ENCODE measurements at regions not wholly inside any gene's neighbourhood (a gene's known extent, or its start where the extent isn't known, plus 50 kb on each side); places are given as distances from the start of the nearest gene placed in this dataset.
A peak's percentile ranks its signal among the peaks of the same experiment; 100 is the strongest.

- WGBS (ENCODE audit: insufficient coverage, insufficient replicate concordance, low lambda C conversion rate, missing lambda C conversion rate), result under 1% methylated on average over 7 of the region's 7 CpGs
- in situ Hi-C loops (cut with MboI), result no loop called here
- Histone ChIP-seq H3K79me2 (ENCODE audit: control insufficient read depth, insufficient read depth, low read length) (no peaks in the 10 kb centered on the region), H3K9ac (ENCODE audit: control insufficient read depth, insufficient read depth, low read length) (no peak overlapping the region), H3K9me3 (replicated peaks; ENCODE audit: control insufficient read depth, insufficient read depth, low read length) (no peaks in the 10 kb centered on the region), H3K36me3 (ENCODE audit: control insufficient read depth in 2 of 2, insufficient read depth in 2 of 2, low read length in 1 of 2) (no peaks in the 10 kb centered on the region), H2AFZ (ENCODE audit: control insufficient read depth, low read depth, low read length) (no peak overlapping the region), H3K4me1 (ENCODE audit: control insufficient read depth, insufficient read depth, low read length) (no peaks in the 10 kb centered on the region), H3K27ac (ENCODE audit: control insufficient read depth, insufficient read depth) (no peak overlapping the region), H3K4me2 (ENCODE audit: control insufficient read depth, insufficient read depth) (no peak overlapping the region), H4K20me1 (ENCODE audit: control insufficient read depth, insufficient read depth) (no peaks in the 10 kb centered on the region), H3K27me3 (replicated peaks in 1 of 2; ENCODE audit: control insufficient read depth in 2 of 2, insufficient read depth in 2 of 2, low read length in 1 of 2) (0 out of 4 replicates have a peak, but pooled peaks cover 0 to 1% of the 10 kb centered on the region in 2 experiments), H3K4me3 (no peak overlapping the region)
- peak; percentile 40; the same call in 1 of the 3 replicates for ATAC-seq
- FAIRE-seq, result no peak
- ChIA-PET CTCF (interaction anchor here (0.6 to 1.1 kb wide), 3 partner anchors 12 to 725 kb away, joined by 3 to 4 read pairs (median 3); no protein-coding TSS in a partner anchor), RAD21 (ENCODE audit: unreplicated experiment) (interaction anchor here (2.1 kb wide), 1 partner anchor 141 kb away, joined by 4 read pairs; no protein-coding TSS in a partner anchor), POLR2A (no interaction called here), SMC1A (ENCODE audit: uncharacterized antibody, unreplicated experiment) (no interaction called here)
- no peak for DNase-seq (ENCODE audit: low read depth, low spot score)
- intact Hi-C loops (cut with micrococcal nuclease; ENCODE audit: unreplicated experiment), result no loop called here
- BruUV-seq (replicated peaks), result no TSS peak
- TF ChIP-seq KLF5 (IDR thresholded peaks at IDR 0.05; ENCODE audit: partially characterized antibody) (no peak), SUZ12 (IDR thresholded peaks at IDR 0.05; ENCODE audit: unreplicated experiment) (no peak), TARDBP (IDR thresholded peaks at IDR 0.05; ENCODE audit: borderline replicate concordance) (no peak), PRDM15 (CRISPR knock-in tag; IDR thresholded peaks at IDR 0.05) (no peak), HCFC1 (IDR thresholded peaks at IDR 0.05; ENCODE audit: low read length) (no peak), NR2F1 (conservative IDR thresholded peaks at IDR 0.05) (no peak), POLR2AphosphoS2 (IDR thresholded peaks at IDR 0.05; ENCODE audit: low read depth, low read length) (no peak), BHLHE40 (IDR thresholded peaks at IDR 0.05; ENCODE audit: borderline replicate concordance in 1 of 2, low read depth in 2 of 2, low read length in 1 of 2) (peak; percentile 25 to 39; a peak in 1 of 4 replicates), E2F4 (IDR thresholded peaks at IDR 0.05; ENCODE audit: low read depth, low read length) (no peak), POU2F2 (IDR thresholded peaks at IDR 0.05; ENCODE audit: borderline replicate concordance, low read depth, low read length) (peak; percentile 46; the same call in 1 of the 3 replicates), ZBTB40 (IDR thresholded peaks at IDR 0.05; ENCODE audit: borderline replicate concordance) (no peak)
Observed at GRCh38 chr16:73891129-73891542, 405.5 kb upstream of the PSMD7 start.
